ENCODE measurements at regions not wholly inside any gene's neighbourhood (a gene's known extent, or its start where the extent isn't known, plus 50 kb on each side); places are given as distances from the start of the nearest gene placed in this dataset.
"Not testable (repeated sequence)": the region's sequence is repeated elsewhere in the genome, so short reads cannot be mapped to it uniquely, and the experiment has no call there.

- no peak for DNase-seq (ENCODE audit: low spot score)
- no peak overlapping the region for H3K4me3 Mint-ChIP-seq
- intact Hi-C loops (cut with micrococcal nuclease), result no loop called here
Measured at GRCh38 chr9:126166866-126167265, 159.8 kb upstream of the MVB12B start.

DNA sequence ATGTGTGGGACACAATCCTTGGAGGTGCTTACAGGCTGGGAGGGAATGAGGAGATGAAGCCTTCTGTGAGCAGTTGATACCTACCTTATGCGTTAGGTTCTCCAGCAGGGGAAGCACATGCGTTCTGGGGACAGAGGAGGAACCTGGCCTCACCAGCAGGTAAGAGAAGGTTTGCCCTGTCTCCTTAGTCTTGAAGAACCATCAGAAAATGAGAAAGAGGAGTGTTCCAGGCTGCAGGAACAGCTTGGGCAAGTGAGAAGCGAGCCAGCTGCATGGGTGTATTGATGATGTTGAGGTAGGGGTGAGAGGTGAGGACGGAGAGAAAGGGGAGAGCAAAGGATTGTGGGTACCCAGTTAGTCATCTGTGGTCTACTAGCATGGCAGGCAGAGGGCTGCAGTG, 156.9 kb upstream of the MVB12B start:
- Mint-ChIP-seq H3K27me3 (ENCODE audit: insufficient read depth) (peaks cover 10% of the 10 kb centered on the region), H3K36me3 (ENCODE audit: low read depth) (no peaks in the 10 kb centered on the region), H3K4me3 (no peak overlapping the region), H3K27ac (no peak overlapping the region), H3K9me3 (no peaks in the 10 kb centered on the region), H3K4me1 (ENCODE audit: low read depth) (no peaks in the 10 kb centered on the region)
- no peak for DNase-seq (ENCODE audit: low spot score)
- intact Hi-C loops (cut with micrococcal nuclease), result no loop called here

More at GRCh38 chr9:126166866-126167265, 159.8 kb upstream of the MVB12B start:
- Mint-ChIP-seq H3K27ac (no peak overlapping the region), H3K27me3 (ENCODE audit: insufficient read depth) (peaks cover 8% of the 10 kb centered on the region), H3K36me3 (ENCODE audit: low read depth) (no peaks in the 10 kb centered on the region), H3K9me3 (no peaks in the 10 kb centered on the region), H3K4me1 (ENCODE audit: low read depth) (no peaks in the 10 kb centered on the region)

DNA sequence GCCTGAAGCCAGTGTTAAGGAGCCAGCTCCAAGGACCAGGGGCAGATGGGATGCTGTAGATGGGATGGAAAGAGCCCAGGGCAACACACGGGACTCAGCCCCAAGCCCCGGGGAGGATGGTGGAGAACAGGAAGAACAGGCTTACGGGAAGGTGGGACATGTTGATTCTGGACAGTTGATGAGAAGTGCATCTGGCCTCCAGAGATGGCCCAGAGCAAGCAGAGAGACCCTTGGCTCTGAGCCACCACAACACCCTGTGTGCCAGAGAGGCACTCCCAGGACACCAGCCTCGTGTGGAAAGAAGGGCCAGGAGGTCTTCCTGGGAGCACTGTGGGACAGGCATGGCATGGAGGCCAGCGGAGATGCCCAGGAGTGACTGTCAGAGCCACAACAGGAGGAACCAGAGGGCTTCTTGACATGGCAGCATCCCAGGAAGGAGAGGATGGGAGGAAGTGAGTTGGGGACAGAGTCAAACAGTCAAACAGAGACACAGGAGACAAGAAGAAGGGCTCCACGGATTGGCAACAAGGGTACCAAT, 156.3 kb upstream of the MVB12B start:
- intact Hi-C loops (cut with micrococcal nuclease), result no loop called here
- no peaks in the 10 kb centered on the region for H3K36me3 Mint-ChIP-seq (ENCODE audit: low read depth)
- H3K27ac Mint-ChIP-seq, result no peak overlapping the region
- H3K4me1 Mint-ChIP-seq (ENCODE audit: low read depth), result no peaks in the 10 kb centered on the region
- no peaks in the 10 kb centered on the region for H3K9me3 Mint-ChIP-seq
- no peak for DNase-seq (ENCODE audit: low spot score)
- peaks cover 10% of the 10 kb centered on the region for H3K27me3 Mint-ChIP-seq (ENCODE audit: insufficient read depth)
- H3K4me3 Mint-ChIP-seq, result no peak overlapping the region

DNA sequence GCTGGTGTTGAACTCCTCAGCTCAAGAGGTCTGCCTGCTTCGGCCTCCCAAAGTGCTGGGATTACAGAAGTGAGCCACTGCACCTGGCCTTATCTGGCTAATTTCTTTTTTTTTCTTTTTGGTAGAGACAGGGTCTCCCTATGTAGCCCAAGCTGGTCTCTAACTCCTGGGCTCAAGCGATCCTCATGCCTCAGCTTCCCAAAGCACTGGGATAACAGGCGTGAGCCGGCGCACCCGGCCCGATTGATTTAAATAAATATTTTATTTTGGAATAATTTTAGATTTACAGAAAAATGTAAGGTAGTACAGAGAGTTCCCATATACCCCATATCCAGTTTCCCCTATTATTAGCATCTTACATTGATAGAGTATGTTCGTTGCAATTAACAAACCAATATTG, 155.0 kb upstream of the MVB12B start:
- Mint-ChIP-seq H3K9me3 (no peaks in the 10 kb centered on the region), H3K4me1 (ENCODE audit: low read depth) (no peaks in the 10 kb centered on the region), H3K36me3 (ENCODE audit: low read depth) (no peaks in the 10 kb centered on the region), H3K4me3 (no peak overlapping the region), H3K27ac (no peak overlapping the region), H3K27me3 (ENCODE audit: insufficient read depth) (peaks cover 10% of the 10 kb centered on the region)
- no peak for DNase-seq (ENCODE audit: low spot score)
- intact Hi-C loops (cut with micrococcal nuclease), result no loop called here

- Mint-ChIP-seq H3K9me3 (no peaks in the 10 kb centered on the region), H3K4me3 (no peak overlapping the region), H3K27me3 (ENCODE audit: insufficient read depth) (peaks cover 6% of the 10 kb centered on the region), H3K4me1 (ENCODE audit: low read depth) (no peaks in the 10 kb centered on the region), H3K36me3 (ENCODE audit: low read depth) (no peaks in the 10 kb centered on the region), H3K27ac (no peak overlapping the region)
- intact Hi-C loops (cut with micrococcal nuclease), result no loop called here
- DNase-seq (ENCODE audit: low spot score), result no peak
Measured at GRCh38 chr9:126173401-126173800, 153.2 kb upstream of the MVB12B start.

GRCh38 chr9:126173929-126174328, 152.7 kb upstream of the MVB12B start:
- no peak for DNase-seq (ENCODE audit: low spot score)
- peaks cover 7% of the 10 kb centered on the region for H3K27me3 Mint-ChIP-seq (ENCODE audit: insufficient read depth)
- no peak overlapping the region for H3K4me3 Mint-ChIP-seq
- no peaks in the 10 kb centered on the region for H3K4me1 Mint-ChIP-seq (ENCODE audit: low read depth)
- no peaks in the 10 kb centered on the region for H3K9me3 Mint-ChIP-seq
- no peak overlapping the region for H3K27ac Mint-ChIP-seq
- no peaks in the 10 kb centered on the region for H3K36me3 Mint-ChIP-seq (ENCODE audit: low read depth)
- intact Hi-C loops (cut with micrococcal nuclease), result no loop called here

DNA sequence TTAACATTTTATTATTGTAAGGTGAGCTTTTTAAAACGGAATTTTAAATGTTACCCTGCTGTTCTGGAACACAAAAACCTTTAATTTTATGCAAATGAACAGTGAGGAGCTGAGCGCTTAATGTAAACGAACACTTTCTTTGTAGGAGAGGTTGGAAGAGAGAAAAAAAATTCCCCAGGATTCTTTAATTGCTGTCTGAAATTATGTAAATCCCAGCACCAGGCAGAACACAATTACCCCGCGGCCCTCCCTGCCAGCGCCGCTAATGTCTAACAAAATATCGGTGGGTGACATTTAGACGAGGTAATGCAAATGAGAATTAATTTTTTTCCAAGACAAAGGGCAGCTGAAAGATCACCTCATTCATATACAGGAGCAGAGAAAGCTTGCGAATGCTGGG, 143.4 kb upstream of the MVB12B start:
- no peak overlapping the region for H3K27ac Mint-ChIP-seq
- no peak for DNase-seq (ENCODE audit: low spot score)
- H3K9me3 Mint-ChIP-seq, result peaks cover 5% of the 10 kb centered on the region
- H3K27me3 Mint-ChIP-seq (ENCODE audit: insufficient read depth), result peaks cover 19% of the 10 kb centered on the region
- no peak overlapping the region for H3K4me3 Mint-ChIP-seq
- H3K4me1 Mint-ChIP-seq (ENCODE audit: low read depth), result no peaks in the 10 kb centered on the region
- intact Hi-C loops (cut with micrococcal nuclease), result no loop called here
- H3K36me3 Mint-ChIP-seq (ENCODE audit: low read depth), result no peaks in the 10 kb centered on the region

DNA sequence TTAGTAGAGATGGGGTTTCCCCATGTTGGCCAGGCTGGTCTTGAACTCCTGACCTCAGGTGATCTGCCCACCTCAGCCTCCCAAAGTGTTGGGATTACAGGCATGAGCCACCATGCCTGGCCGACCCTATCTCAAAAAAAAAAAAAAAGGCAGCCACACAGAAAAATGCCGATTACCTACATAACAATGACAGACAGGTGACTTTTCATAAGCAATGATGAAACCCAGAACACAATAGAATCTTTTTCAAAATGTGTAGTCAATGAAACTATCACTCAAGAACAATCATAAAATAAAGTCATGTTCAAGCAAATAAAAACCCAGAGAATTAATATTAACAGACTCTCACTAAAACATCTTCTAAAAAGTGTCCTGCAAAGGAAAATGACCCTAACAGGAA, 135.6 kb upstream of the MVB12B start:
- intact Hi-C loops (cut with micrococcal nuclease); DNase-seq (ENCODE audit: low spot score); H3K9me3 Mint-ChIP-seq; H3K27ac Mint-ChIP-seq; H3K36me3 Mint-ChIP-seq (ENCODE audit: low read depth); H3K4me3 Mint-ChIP-seq; H3K4me1 Mint-ChIP-seq (ENCODE audit: low read depth): not testable (repeated sequence)
- H3K27me3 Mint-ChIP-seq (ENCODE audit: insufficient read depth), result peaks cover 13% of the 10 kb centered on the region

GRCh38 chr9:126198854-126199253, 127.8 kb upstream of the MVB12B start:
- intact Hi-C loops (cut with micrococcal nuclease), result no loop called here
- no peak for DNase-seq (ENCODE audit: low spot score)
- Mint-ChIP-seq H3K27ac (no peak overlapping the region), H3K36me3 (ENCODE audit: low read depth) (no peaks in the 10 kb centered on the region), H3K4me3 (no peak overlapping the region), H3K4me1 (ENCODE audit: low read depth) (no peaks in the 10 kb centered on the region), H3K9me3 (no peaks in the 10 kb centered on the region), H3K27me3 (ENCODE audit: insufficient read depth) (peaks cover 18% of the 10 kb centered on the region)

- Mint-ChIP-seq H3K4me3 (no peak overlapping the region), H3K4me1 (ENCODE audit: low read depth) (no peaks in the 10 kb centered on the region), H3K27me3 (ENCODE audit: insufficient read depth) (peaks cover 8% of the 10 kb centered on the region), H3K27ac (no peak overlapping the region), H3K36me3 (ENCODE audit: low read depth) (no peaks in the 10 kb centered on the region), H3K9me3 (no peaks in the 10 kb centered on the region)
- DNase-seq (ENCODE audit: low spot score), result no peak
- intact Hi-C loops (cut with micrococcal nuclease), result no loop called here
Measured at GRCh38 chr9:126203313-126203712, 123.3 kb upstream of the MVB12B start.

- Mint-ChIP-seq H3K9me3 (no peaks in the 10 kb centered on the region), H3K36me3 (ENCODE audit: low read depth) (no peaks in the 10 kb centered on the region), H3K27me3 (ENCODE audit: insufficient read depth) (peaks cover 5% of the 10 kb centered on the region), H3K4me1 (ENCODE audit: low read depth) (no peaks in the 10 kb centered on the region), H3K27ac (no peak overlapping the region), H3K4me3 (no peak overlapping the region)
- DNase-seq (ENCODE audit: low spot score), result no peak
- intact Hi-C loops (cut with micrococcal nuclease), result no loop called here
Measured at GRCh38 chr9:126204197-126204596, 122.4 kb upstream of the MVB12B start.

GRCh38 chr9:126204708-126205225, 121.9 kb upstream of the MVB12B start:
- intact Hi-C loops (cut with micrococcal nuclease), result no loop called here
- H3K9me3 Mint-ChIP-seq, result no peaks in the 10 kb centered on the region
- H3K27ac Mint-ChIP-seq, result no peak overlapping the region
- DNase-seq (ENCODE audit: low spot score), result no peak
- H3K4me1 Mint-ChIP-seq (ENCODE audit: low read depth), result no peaks in the 10 kb centered on the region
- H3K27me3 Mint-ChIP-seq (ENCODE audit: insufficient read depth), result peaks cover 3% of the 10 kb centered on the region
- H3K36me3 Mint-ChIP-seq (ENCODE audit: low read depth), result no peaks in the 10 kb centered on the region
- no peak overlapping the region for H3K4me3 Mint-ChIP-seq

DNA sequence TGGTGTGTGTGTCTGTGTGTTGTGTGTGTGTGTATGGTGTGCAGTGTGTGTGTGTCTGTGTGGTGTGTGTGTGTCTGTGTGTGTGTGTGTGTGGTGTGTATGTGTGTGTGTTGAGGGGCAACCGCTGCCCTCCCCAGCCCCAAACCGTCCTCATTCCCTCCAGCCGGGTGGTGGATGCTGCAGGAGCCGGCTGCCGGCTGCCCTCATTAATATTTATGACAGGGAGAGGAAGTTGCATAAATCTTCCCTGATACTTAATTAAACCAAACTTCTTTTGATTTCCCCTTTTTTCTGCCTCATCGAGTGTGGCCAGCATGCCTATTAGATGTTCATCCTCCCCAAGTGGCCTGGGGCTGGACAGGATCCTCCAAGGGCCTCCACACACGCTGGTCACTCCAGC, 121.4 kb upstream of the MVB12B start:
- no peak overlapping the region for H3K4me3 Mint-ChIP-seq
- DNase-seq (ENCODE audit: low spot score), result no peak
- H3K4me1 Mint-ChIP-seq (ENCODE audit: low read depth), result no peaks in the 10 kb centered on the region
- H3K27ac Mint-ChIP-seq, result no peak overlapping the region
- no peaks in the 10 kb centered on the region for H3K36me3 Mint-ChIP-seq (ENCODE audit: low read depth)
- intact Hi-C loops (cut with micrococcal nuclease), result no loop called here
- H3K9me3 Mint-ChIP-seq, result no peaks in the 10 kb centered on the region
- H3K27me3 Mint-ChIP-seq (ENCODE audit: insufficient read depth), result peaks cover 4% of the 10 kb centered on the region

DNA sequence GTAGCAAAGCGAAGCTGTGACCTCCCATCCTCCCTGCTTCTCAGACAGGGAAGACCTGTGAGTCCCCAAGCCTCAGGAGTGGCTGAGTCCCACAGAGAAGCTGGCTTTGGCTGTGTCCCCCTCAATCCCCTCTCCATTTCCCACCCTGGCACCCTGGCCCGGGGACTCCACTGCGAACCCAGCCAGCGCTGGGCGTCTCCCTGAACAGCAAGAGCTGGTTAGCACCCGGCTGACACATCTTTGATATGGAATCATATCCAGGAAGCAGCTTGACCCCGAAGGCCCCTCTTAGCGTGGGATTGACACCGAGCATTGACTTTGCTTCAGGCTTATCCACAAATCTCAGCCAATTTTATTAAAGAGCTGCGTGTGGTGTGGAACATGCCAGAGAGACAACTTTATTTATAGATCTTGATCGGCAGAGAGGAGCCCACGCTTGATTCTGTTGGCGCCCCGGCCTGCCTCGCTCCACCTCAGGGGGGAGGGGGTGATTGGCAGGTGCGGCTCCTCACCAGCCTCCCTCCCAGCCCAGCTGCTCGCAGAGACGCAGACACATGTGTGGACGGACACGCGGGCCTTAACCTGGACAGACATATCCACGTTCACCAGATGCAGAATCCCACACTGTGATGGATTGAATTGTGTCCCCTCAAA, 120.7 kb upstream of the MVB12B start:
- intact Hi-C loops (cut with micrococcal nuclease), result no loop called here
- Mint-ChIP-seq H3K9me3 (no peaks in the 10 kb centered on the region), H3K4me3 (no peak overlapping the region), H3K4me1 (ENCODE audit: low read depth) (no peaks in the 10 kb centered on the region), H3K36me3 (ENCODE audit: low read depth) (no peaks in the 10 kb centered on the region), H3K27me3 (ENCODE audit: insufficient read depth) (peaks cover 4% of the 10 kb centered on the region), H3K27ac (no peak overlapping the region)
- no peak for DNase-seq (ENCODE audit: low spot score)
